Thyroid gland (tissue), 4 donors: ENCODE measurements at regions not wholly inside any gene's neighbourhood (a gene's known extent, or its start where the extent isn't known, plus 50 kb on each side); places are given as distances from the start of the nearest gene placed in this dataset.

Experiments
- CTCF ChIP-seq, 6 experiments: fragments of 200-600 bp in 3 of 6; fragments of 450-650 bp in 3 of 6; sonication (generic) in 3 of 6; IDR thresholded peaks; one replicate each; pipeline ENCODE4 v1.5.1; 2016 to 2019; ENCODE audit warnings: antibody characterized with exemption in 6 of 6, mild to moderate bottlenecking in 2 of 6, inconsistent platforms in 1 of 6, moderate library complexity in 1 of 6
- POLR2A ChIP-seq, 2 donors: fragments of 450-650 bp; IDR thresholded peaks; one replicate each; pipeline ENCODE4 v1.6.1; 2017; ENCODE audit warnings: antibody characterized with exemption in 2 of 2, mild to moderate bottlenecking in 2 of 2, moderate library complexity in 1 of 2

GRCh38 chr2:21727101-21727500, 603.3 kb downstream of the TDRD15 start:
- no peak for TF ChIP-seq POLR2A (IDR thresholded peaks at IDR 0.05)
- TF ChIP-seq CTCF (IDR thresholded peaks at IDR 0.05) = no peak
